HG03064 (cell line): ENCODE measurements at regions not wholly inside any gene's neighbourhood (a gene's known extent, or its start where the extent isn't known, plus 50 kb on each side); places are given as distances from the start of the nearest gene placed in this dataset.
"Not testable (repeated sequence)": the region's sequence is repeated elsewhere in the genome, so short reads cannot be mapped to it uniquely, and the experiment has no call there.

Experiments used
- ATAC-seq: cut with Tn5 transposase; IDR thresholded peaks from one replicate; pipeline ENCODE4 v1.9.1; 2021; ENCODE audit warnings: low read depth; ENCODE audit not compliant: unreplicated experiment

- ATAC-seq = no peak
These were observed 206.4 kb downstream of the LRRK2 start for GRCh38 chr12:40431169-40431568.

- no peak for ATAC-seq
These were observed 210.5 kb downstream of the LRRK2 start for GRCh38 chr12:40435251-40435650.

- ATAC-seq = no peak
These were observed 211.2 kb downstream of the LRRK2 start for GRCh38 chr12:40435951-40436350.

- no peak for ATAC-seq
These were observed 211.8 kb downstream of the LRRK2 start for GRCh38 chr12:40436564-40436963.

- ATAC-seq = no peak
These were observed 215.1 kb downstream of the LRRK2 start for GRCh38 chr12:40439771-40440492.

- ATAC-seq = no peak
These were observed 219.4 kb downstream of the LRRK2 start for GRCh38 chr12:40444174-40444573.

GRCh38 chr12:40446385-40446784 is 221.6 kb downstream of the LRRK2 start:
- ATAC-seq = no peak

- ATAC-seq = not testable (repeated sequence)
These were observed 223.7 kb downstream of the LRRK2 start for GRCh38 chr12:40448523-40448922.

GRCh38 chr12:40451661-40452060 is 226.9 kb downstream of the LRRK2 start:
- no peak for ATAC-seq

GRCh38 chr12:40464121-40464520 is 228.1 kb upstream of the CNTN1 start:
- no peak for ATAC-seq

- ATAC-seq = no peak
These were observed 222.5 kb upstream of the CNTN1 start for GRCh38 chr12:40469736-40470135.

GRCh38 chr12:40473962-40474361 is 218.3 kb upstream of the CNTN1 start:
- ATAC-seq = no peak

GRCh38 chr12:40474630-40475029 is 217.6 kb upstream of the CNTN1 start:
- no peak for ATAC-seq

GRCh38 chr12:40499856-40500255 is 192.4 kb upstream of the CNTN1 start:
- no peak for ATAC-seq

GRCh38 chr12:40502322-40502721 is 189.9 kb upstream of the CNTN1 start:
- ATAC-seq = no peak

GRCh38 chr12:40505327-40505726 is 186.9 kb upstream of the CNTN1 start:
- ATAC-seq = no peak

- ATAC-seq = no peak
These were observed 183.8 kb upstream of the CNTN1 start for GRCh38 chr12:40508421-40508820.

GRCh38 chr12:40511341-40511740 is 180.9 kb upstream of the CNTN1 start:
- no peak for ATAC-seq

GRCh38 chr12:40515041-40515816 is 177.0 kb upstream of the CNTN1 start:
- peak; percentile 70 for ATAC-seq

GRCh38 chr12:40522837-40523236 is 169.4 kb upstream of the CNTN1 start:
- ATAC-seq = no peak

GRCh38 chr12:40525054-40525453 is 167.2 kb upstream of the CNTN1 start:
- ATAC-seq = no peak

- ATAC-seq = no peak
These were observed 157.4 kb upstream of the CNTN1 start for GRCh38 chr12:40534828-40535227.
